GM12878 (cell line): ENCODE measurements at regions not wholly inside any gene's neighbourhood (a gene's known extent, or its start where the extent isn't known, plus 50 kb on each side); places are given as distances from the start of the nearest gene placed in this dataset.

Experiments
- ATAC-seq: fragments of 200-7000 bp; cut with Tn5 transposase; 3 replicates; pipeline ENCODE4 v1.9.1; 2020; ENCODE audit warnings: mild to moderate bottlenecking, moderate library complexity
- BruUV-seq: library from RNA; stranded (reverse); fragments of 400-500 nt; replicated peaks from 2 replicates; lab custom pipeline; 2021; lab: Mats Ljungman, UMichigan
- CTCF ChIA-PET: fragments of 300-600 bp; sonication (Branson Sonifier 250); formaldehyde crosslinking; extraction: SDS; loops from one replicate; lab custom pipeline; 2021; ENCODE audit warnings: inconsistent platforms; lab: Yijun Ruan, JAX
- POLR2A ChIA-PET: fragments of 350-600 bp; formaldehyde crosslinking; extraction: SDS; loops from one replicate; lab custom pipeline; 2021; ENCODE audit warnings: inconsistent platforms; lab: Charles Lee
- RAD21 ChIA-PET: fragments of 300-600 bp; sonication (Branson Sonifier 250); formaldehyde crosslinking; loops from one replicate; lab custom pipeline; 2023; ENCODE audit warnings: antibody characterized with exemption; ENCODE audit not compliant: unreplicated experiment; lab: Charles Lee
- SMC1A ChIA-PET: fragments of 300-600 bp; sonication (Branson Sonifier 250); formaldehyde crosslinking; loops from one replicate; lab custom pipeline; 2023; ENCODE audit not compliant: unreplicated experiment, uncharacterized antibody; lab: Charles Lee
- DNase-seq: peaks from one replicate; pipeline ENCODE4 v3.0.0-alpha.2; 2011; ENCODE audit warnings: low read depth, low spot score
- FAIRE-seq: peaks from 3 replicates; lab custom pipeline; 2011; peaks lifted over from hg19 to GRCh38; lab: Jason Lieb, UNC
- H2AFZ ChIP-seq: 2 replicates; pipeline ENCODE4 v1.6.0; 2011; ENCODE audit warnings: low read depth, low read length, control low read depth; ENCODE audit not compliant: control insufficient read depth
- H3K27ac ChIP-seq: 2 replicates; pipeline ENCODE4 v1.5.1; 2011; ENCODE audit warnings: control low read depth; ENCODE audit not compliant: control insufficient read depth, insufficient read depth
- H3K27me3 ChIP-seq, 2 experiments: replicated peaks in 1 of 2; 2 replicates each; pipeline versions ENCODE4 v1.6.0 to v1.6.1; 2011; ENCODE audit warnings: low read length in 1 of 2; ENCODE audit not compliant: control insufficient read depth in 2 of 2, insufficient read depth in 2 of 2
- H3K36me3 ChIP-seq, 2 experiments: 2 replicates each; pipeline ENCODE4 v1.5.1; 2011; ENCODE audit warnings: low read length in 1 of 2; ENCODE audit not compliant: control insufficient read depth in 2 of 2, insufficient read depth in 2 of 2
- H3K4me1 ChIP-seq: 2 replicates; pipeline ENCODE4 v1.6.1; 2011; ENCODE audit warnings: mild to moderate bottlenecking, low read length, moderate library complexity, mixed read lengths; ENCODE audit not compliant: control insufficient read depth, insufficient read depth
- H3K4me2 ChIP-seq: 2 replicates; pipeline ENCODE4 v1.6.0; 2011; ENCODE audit warnings: control low read depth; ENCODE audit not compliant: control insufficient read depth, insufficient read depth
- H3K4me3 ChIP-seq: fragments of 200-600 bp; sonication (generic); 2 replicates; pipeline ENCODE4 v1.5.1; 2016
- H3K79me2 ChIP-seq: 2 replicates; pipeline ENCODE4 v1.6.0; 2011; ENCODE audit warnings: low read length; ENCODE audit not compliant: control insufficient read depth, insufficient read depth
- H3K9ac ChIP-seq: 2 replicates; pipeline ENCODE4 v1.8.0; 2011; ENCODE audit warnings: low read length, control low read depth, mixed read lengths; ENCODE audit not compliant: control insufficient read depth, insufficient read depth
- H3K9me3 ChIP-seq: replicated peaks from 3 replicates; pipeline ENCODE4 v1.5.1; 2011; ENCODE audit warnings: mild to moderate bottlenecking, low read length; ENCODE audit not compliant: control insufficient read depth, insufficient read depth
- H4K20me1 ChIP-seq: 2 replicates; pipeline ENCODE4 v1.6.0; 2011; ENCODE audit not compliant: control insufficient read depth, insufficient read depth
- ATF3 ChIP-seq: IDR thresholded peaks from 2 replicates; pipeline ENCODE4 v1.6.1; 2011; ENCODE audit warnings: low read depth, mild to moderate bottlenecking, low read length, moderate library complexity, borderline replicate concordance; ENCODE audit errors: extremely low read depth
- ATF7 ChIP-seq: fragments of 450-650 bp; IDR thresholded peaks from 2 replicates; pipeline ENCODE4 v1.6.1; 2016; ENCODE audit warnings: low read depth, mild to moderate bottlenecking
- CBFB ChIP-seq: IDR thresholded peaks from 2 replicates; pipeline ENCODE4 v1.6.1; 2016; ENCODE audit warnings: antibody characterized with exemption, low read depth
- HSF1 ChIP-seq: fragments of 150-350 bp; IDR thresholded peaks from 2 replicates; pipeline ENCODE4 v1.6.1; 2014; ENCODE audit warnings: mild to moderate bottlenecking, low read depth, low read length
- PAX5 ChIP-seq: IDR thresholded peaks from 2 replicates; pipeline ENCODE4 v1.6.1; 2011; ENCODE audit warnings: low read depth, low read length, borderline replicate concordance
- POLR2A ChIP-seq: IDR thresholded peaks from 2 replicates; pipeline ENCODE4 v1.6.1; 2011; ENCODE audit warnings: low read depth, mild to moderate bottlenecking, low read length
- POLR2AphosphoS2 ChIP-seq: IDR thresholded peaks from 2 replicates; pipeline ENCODE4 v1.6.1; 2011; ENCODE audit warnings: low read depth, mild to moderate bottlenecking, low read length, improper control_type of control experiment, moderate library complexity
- SMARCA5 ChIP-seq: fragments of 450-650 bp; IDR thresholded peaks from 2 replicates; pipeline ENCODE4 v1.6.1; 2017; ENCODE audit warnings: mild to moderate bottlenecking
- TBL1XR1 ChIP-seq: IDR thresholded peaks from 2 replicates; pipeline ENCODE4 v1.6.1; 2012; ENCODE audit warnings: low read depth, low read length, improper control_type of control experiment
- WRNIP1 ChIP-seq: IDR thresholded peaks from 2 replicates; pipeline ENCODE4 v1.6.1; 2011; ENCODE audit warnings: low read depth, low read length, improper control_type of control experiment, borderline replicate concordance
- ZBED1 ChIP-seq: IDR thresholded peaks from 2 replicates; pipeline ENCODE4 v1.6.1; 2016; ENCODE audit warnings: borderline replicate concordance
- ZNF274 ChIP-seq: IDR thresholded peaks from one replicate; pipeline ENCODE4 v1.8.0; 2011; ENCODE audit not compliant: insufficient read length, insufficient read depth
- ZNF384 ChIP-seq: IDR thresholded peaks from 2 replicates; pipeline ENCODE4 v1.6.1; 2012; ENCODE audit warnings: low read depth, mild to moderate bottlenecking, low read length, improper control_type of control experiment, borderline replicate concordance
- ZSCAN29 ChIP-seq: fragments of 450-650 bp; IDR thresholded peaks from 2 replicates; pipeline ENCODE4 v1.6.1; 2017; ENCODE audit warnings: mild to moderate bottlenecking, moderate library complexity
- WGBS: methylation state at CpG from one replicate; pipeline ENCODE4 v1.1.6; 2016; ENCODE audit warnings: low lambda C conversion rate; ENCODE audit not compliant: insufficient replicate concordance, insufficient coverage; ENCODE audit errors: missing lambda C conversion rate; 5-methylcytosine and 5-hydroxymethylcytosine counted together
- in situ Hi-C: fragments of 300-500 bp; cut with MboI; formaldehyde crosslinking; loops from 9 replicates; pipeline ENCODE4 v1.14.3; 2018; ENCODE audit warnings: mixed read lengths
- intact Hi-C: fragments of 100-400 bp; cut with micrococcal nuclease; formaldehyde crosslinking; loops from one replicate; pipeline ENCODE4 v1.14.2; 2022; ENCODE audit not compliant: unreplicated experiment

- 80% methylated on average over 1 of the region's 1 CpG for whole genome bisulfite sequencing
- Histone ChIP-seq H3K36me3 (no peaks in the 10 kb centered on the region), H3K4me1 (no peaks in the 10 kb centered on the region), H3K9ac (no peak overlapping the region), H3K27me3 (no peaks in the 10 kb centered on the region), H4K20me1 (no peaks in the 10 kb centered on the region), H3K27ac (no peak overlapping the region), H3K9me3 (no peaks in the 10 kb centered on the region; the same call in 1 of the 3 replicates), H2AFZ (no peak overlapping the region), H3K79me2 (no peaks in the 10 kb centered on the region), H3K4me3 (no peak overlapping the region), H3K4me2 (no peak overlapping the region)
- TF ChIP-seq ZNF274 (no peak), SMARCA5 (no peak), POLR2A (no peak), ATF3 (no peak), TBL1XR1 (no peak), ZNF384 (no peak), ZSCAN29 (no peak), PAX5 (no peak), HSF1 (no peak), WRNIP1 (no peak), CBFB (no peak), ZBED1 (no peak), POLR2AphosphoS2 (no peak), ATF7 (no peak)
- CTCF ChIA-PET: no interaction called here
- ATAC-seq (no peak), FAIRE-seq (no peak), DNase-seq (no peak)
- POLR2A ChIA-PET: no interaction called here
- intact Hi-C loops: no loop called here
- SMC1A ChIA-PET: no interaction called here
- in situ Hi-C loops: no loop called here
- RAD21 ChIA-PET: no interaction called here
- no TSS peak for BruUV-seq
Measured at GRCh38 chr14:44372807-44373489, 134.1 kb downstream of the FSCB start.
